GM23338 (cell line): ENCODE measurements at regions not wholly inside any gene's neighbourhood (a gene's known extent, or its start where the extent isn't known, plus 50 kb on each side); places are given as distances from the start of the nearest gene placed in this dataset.

Experiments used
- ATAC-seq: fragments of 200-7000 bp; cut with Tn5 transposase; 3 replicates; pipeline ENCODE4 v1.9.1; 2020
- DNase-seq: peaks from one replicate; pipeline ENCODE4 v3.0.0-alpha.2; 2015; ENCODE audit warnings: low spot score
- H2AFZ ChIP-seq: fragments of 200-600 bp; sonication (generic); 2 replicates; pipeline ENCODE4 v1.8.0; 2016; ENCODE audit warnings: antibody characterized with exemption, mild to moderate bottlenecking, moderate library complexity
- H3F3A ChIP-seq: fragments of 200-600 bp; sonication (generic); replicated peaks from 2 replicates; pipeline ENCODE4 v1.8.0; 2017; ENCODE audit warnings: antibody characterized with exemption, mixed run types, low read depth
- H3K27ac ChIP-seq: fragments of 200-600 bp; sonication (generic); 2 replicates; pipeline ENCODE4 v1.6.1; 2016; ENCODE audit warnings: low read depth
- H3K27me3 ChIP-seq: fragments of 200-600 bp; sonication (generic); 2 replicates; pipeline ENCODE4 v1.8.0; 2016; ENCODE audit warnings: mild to moderate bottlenecking, mixed run types, moderate library complexity; ENCODE audit not compliant: insufficient read depth
- H3K36me3 ChIP-seq: fragments of 200-600 bp; sonication (generic); 2 replicates; pipeline ENCODE4 v1.8.0; 2016; ENCODE audit warnings: mild to moderate bottlenecking; ENCODE audit not compliant: insufficient read depth
- H3K4me1 ChIP-seq: fragments of 200-600 bp; sonication (generic); 2 replicates; pipeline ENCODE4 v1.8.0; 2016; ENCODE audit warnings: mild to moderate bottlenecking, moderate library complexity; ENCODE audit not compliant: insufficient read depth
- H3K4me2 ChIP-seq: fragments of 200-600 bp; sonication (generic); 2 replicates; pipeline ENCODE4 v1.7.1; 2017; ENCODE audit warnings: mixed run types
- H3K4me3 ChIP-seq: fragments of 200-600 bp; sonication (generic); 2 replicates; pipeline ENCODE4 v1.6.1; 2016; ENCODE audit warnings: mixed run types
- H3K79me2 ChIP-seq: fragments of 200-600 bp; sonication (generic); replicated peaks from 2 replicates; pipeline ENCODE4 v1.8.0; 2017; ENCODE audit warnings: mild to moderate bottlenecking; ENCODE audit not compliant: insufficient read depth
- H3K9me2 ChIP-seq: fragments of 200-600 bp; sonication (generic); 2 replicates; pipeline ENCODE4 v1.8.0; 2017; ENCODE audit not compliant: insufficient read depth
- H4K20me1 ChIP-seq: fragments of 200-600 bp; sonication (generic); replicated peaks from 2 replicates; pipeline ENCODE4 v1.8.0; 2017; ENCODE audit warnings: mild to moderate bottlenecking; ENCODE audit not compliant: insufficient read depth
- H3K27ac Mint-ChIP-seq: 2 replicates; pipeline ENCODE4 v1.8.0; 2020; ENCODE audit warnings: inconsistent platforms, mild to moderate bottlenecking, moderate library complexity, mixed read lengths
- H3K27me3 Mint-ChIP-seq: 3 replicates; pipeline ENCODE4 v1.8.0; 2022; ENCODE audit warnings: low read depth, mild to moderate bottlenecking, moderate library complexity, mixed read lengths, inconsistent platforms; ENCODE audit not compliant: insufficient read depth, poor library complexity
- H3K36me3 Mint-ChIP-seq: 3 replicates; pipeline ENCODE4 v1.8.0; 2021; ENCODE audit warnings: low read depth, mild to moderate bottlenecking, inconsistent platforms, moderate library complexity, mixed read lengths
- H3K4me1 Mint-ChIP-seq: 3 replicates; pipeline ENCODE4 v1.8.0; 2020; ENCODE audit warnings: mild to moderate bottlenecking, inconsistent platforms, mixed read lengths
- H3K4me3 Mint-ChIP-seq: 3 replicates; pipeline ENCODE4 v1.8.0; 2021; ENCODE audit warnings: moderate library complexity, mild to moderate bottlenecking, inconsistent platforms, mixed read lengths
- H3K9me3 Mint-ChIP-seq: 3 replicates; pipeline ENCODE4 v1.8.0; 2020; ENCODE audit warnings: moderate library complexity, mild to moderate bottlenecking, inconsistent platforms, mixed read lengths
- CREB1 ChIP-seq: fragments of 250-450 bp; sonication (Bioruptor Pico); IDR thresholded peaks from 2 replicates; pipeline ENCODE4 v1.5.0; 2020; ENCODE audit warnings: low read depth, mild to moderate bottlenecking, moderate library complexity
- ETS1 ChIP-seq: IDR thresholded peaks from 2 replicates; pipeline ENCODE4 v1.6.1; 2016; ENCODE audit warnings: antibody characterized with exemption
- EZH2phosphoT487 ChIP-seq: fragments of 200-600 bp; sonication (generic); IDR thresholded peaks from one replicate; pipeline ENCODE4 v1.8.1; 2018; ENCODE audit warnings: antibody characterized with exemption; ENCODE audit not compliant: unreplicated experiment
- JUNB ChIP-seq: IDR thresholded peaks from one replicate; pipeline ENCODE4 v1.6.1; 2016; ENCODE audit warnings: antibody characterized with exemption; ENCODE audit not compliant: unreplicated experiment
- NANOG ChIP-seq: IDR thresholded peaks from 2 replicates; pipeline ENCODE4 v1.6.1; 2016; ENCODE audit warnings: antibody characterized with exemption, borderline replicate concordance
- POLR2AphosphoS5 ChIP-seq: IDR thresholded peaks from 2 replicates; pipeline ENCODE4 v1.6.1; 2016; ENCODE audit warnings: antibody characterized with exemption, low read depth
- REST ChIP-seq: IDR thresholded peaks from one replicate; pipeline ENCODE4 v1.6.1; 2018; ENCODE audit warnings: antibody characterized with exemption; ENCODE audit not compliant: unreplicated experiment
- STAT1 ChIP-seq: IDR thresholded peaks from one replicate; pipeline ENCODE4 v1.6.1; 2016; ENCODE audit warnings: antibody characterized with exemption; ENCODE audit not compliant: unreplicated experiment
- ZNF114 ChIP-seq: fragments of 250-450 bp; sonication (Bioruptor Pico); IDR thresholded peaks from 2 replicates; pipeline ENCODE4 v1.5.0; 2020; ENCODE audit warnings: mild to moderate bottlenecking, moderate library complexity
- ZNF331 ChIP-seq: fragments of 250-450 bp; sonication (Bioruptor Pico); IDR thresholded peaks from 2 replicates; pipeline ENCODE4 v1.5.0; 2020; ENCODE audit warnings: low read depth, mild to moderate bottlenecking, moderate library complexity
- ZNF462 ChIP-seq: fragments of 250-450 bp; sonication (Bioruptor Pico); IDR thresholded peaks from 2 replicates; pipeline ENCODE4 v1.5.0; 2020; ENCODE audit warnings: mild to moderate bottlenecking, moderate library complexity

- TF ChIP-seq REST (no peak), ZNF331 (CRISPR knock-in tag) (no peak)
Observed at GRCh38 chr3:167008791-167009190, 371.3 kb downstream of the ZBBX start (continued).

DNA sequence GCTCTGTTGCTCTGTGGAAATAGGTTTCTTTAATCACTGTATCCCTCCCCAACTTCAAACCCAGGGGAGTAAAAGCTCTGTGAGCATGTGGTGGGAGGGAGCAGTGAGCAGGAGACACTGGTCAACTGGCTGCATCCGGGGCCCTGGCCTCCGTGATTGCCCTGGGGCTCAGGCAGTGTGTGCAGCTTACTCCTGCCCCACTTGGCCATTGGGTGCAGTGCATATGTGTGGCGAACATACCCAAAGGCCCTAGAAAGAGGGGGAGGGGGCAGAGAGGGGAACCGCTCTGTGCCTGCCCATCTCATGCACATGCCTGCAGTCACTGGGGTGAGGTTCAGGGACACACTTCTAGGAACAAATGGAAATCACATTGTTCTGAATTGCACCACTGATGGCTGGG lies 378.7 kb downstream of the ZBBX start:
- Histone ChIP-seq H4K20me1 (no peaks in the 10 kb centered on the region), H2AFZ (no peak overlapping the region), H3K9me2 (no peaks in the 10 kb centered on the region; the same call in 1 of the 2 replicates), H3K27me3 (no peaks in the 10 kb centered on the region), H3K4me1 (no peaks in the 10 kb centered on the region), H3K79me2 (no peaks in the 10 kb centered on the region), H3K27ac (no peak overlapping the region), H3K36me3 (no peaks in the 10 kb centered on the region), H3K4me2 (no peak overlapping the region), H3F3A (no peaks in the 10 kb centered on the region), H3K4me3 (no peak overlapping the region)
- peaks cover 5% of the 10 kb centered on the region for H3K27me3 Mint-ChIP-seq
- ATAC-seq = no peak
- no peak overlapping the region for H3K4me3 Mint-ChIP-seq
- H3K9me3 Mint-ChIP-seq = peaks cover 23% of the 10 kb centered on the region
- no peaks in the 10 kb centered on the region for H3K4me1 Mint-ChIP-seq
- DNase-seq = no peak
- no peak overlapping the region for H3K27ac Mint-ChIP-seq
- H3K36me3 Mint-ChIP-seq = peaks cover 19% of the 10 kb centered on the region
- no peak for TF ChIP-seq STAT1
- TF ChIP-seq ZNF114 (CRISPR knock-in tag) = no peak
- TF ChIP-seq ZNF462 (CRISPR knock-in tag) = no peak
- no peak for TF ChIP-seq CREB1
- TF ChIP-seq JUNB = no peak
- no peak for TF ChIP-seq POLR2AphosphoS5
- no peak for TF ChIP-seq EZH2phosphoT487
- no peak for TF ChIP-seq REST
- no peak for TF ChIP-seq ZNF331 (CRISPR knock-in tag)
- no peak for TF ChIP-seq NANOG
- no peak for TF ChIP-seq ETS1
